Activated CD4-positive, alpha-beta T cell treated with anti-CD3 and anti-CD28 coated beads, Interleukin-2, amount 50 U/mL, for 48 hours (primary cell): ENCODE measurements at regions not wholly inside any gene's neighbourhood (a gene's known extent, or its start where the extent isn't known, plus 50 kb on each side); places are given as distances from the start of the nearest gene placed in this dataset.

Experiments used
- DNase-seq, 2 experiments: peaks; one replicate each; pipeline ENCODE4 v3.0.0-alpha.2; 2020

DNA sequence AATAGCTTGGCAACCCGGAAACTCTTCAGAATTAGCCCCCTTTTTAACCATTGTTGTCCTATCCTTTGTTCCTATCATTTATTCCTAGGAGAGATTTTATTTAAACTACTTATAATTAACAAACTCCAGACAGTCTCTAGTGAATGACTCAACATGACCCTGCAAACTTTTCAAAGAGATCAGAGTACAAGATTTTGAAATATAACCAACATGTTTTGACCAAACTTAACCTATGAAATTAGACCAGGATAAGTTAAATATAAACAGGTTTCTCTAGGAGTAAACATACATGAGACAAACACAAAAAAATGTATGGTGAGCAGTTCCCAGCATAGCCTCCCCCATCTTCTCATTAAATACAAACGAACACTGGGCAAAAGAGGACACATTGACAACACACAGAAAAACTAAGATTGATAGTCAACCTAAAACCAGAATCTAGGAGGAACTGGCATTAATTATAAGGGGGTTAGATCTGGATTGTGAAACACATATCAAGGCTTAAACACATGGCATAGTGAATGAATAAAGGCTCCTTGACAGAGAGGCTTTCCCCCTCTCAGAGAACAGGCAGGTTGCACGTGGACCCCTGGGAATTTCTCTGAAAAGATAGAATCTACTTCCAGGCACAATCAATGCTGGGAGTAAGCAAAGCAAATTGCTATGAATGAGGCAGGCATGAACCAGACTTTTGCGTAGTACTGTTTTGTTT is 284.1 kb downstream of the IRS1 start:
- no peak for DNase-seq

DNA sequence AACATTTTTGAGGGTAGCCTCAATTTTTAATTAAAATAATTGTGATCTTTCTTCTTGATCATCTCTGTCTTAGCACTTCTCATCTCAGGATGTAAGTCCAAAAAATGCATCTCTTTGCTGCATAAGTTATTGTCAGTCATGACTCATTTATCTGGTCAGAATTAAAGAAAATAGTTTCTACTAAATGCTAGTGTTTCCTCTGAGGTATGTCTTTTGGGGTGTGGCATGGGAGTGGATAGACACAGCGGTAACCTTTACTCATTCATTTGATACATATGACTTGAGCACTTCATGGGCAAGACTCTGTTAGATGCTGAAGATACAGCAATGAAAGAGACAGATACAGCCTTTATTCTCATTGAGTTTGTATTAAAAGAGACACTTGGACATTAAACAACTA is 284.7 kb downstream of the IRS1 start:
- DNase-seq: no peak

DNA sequence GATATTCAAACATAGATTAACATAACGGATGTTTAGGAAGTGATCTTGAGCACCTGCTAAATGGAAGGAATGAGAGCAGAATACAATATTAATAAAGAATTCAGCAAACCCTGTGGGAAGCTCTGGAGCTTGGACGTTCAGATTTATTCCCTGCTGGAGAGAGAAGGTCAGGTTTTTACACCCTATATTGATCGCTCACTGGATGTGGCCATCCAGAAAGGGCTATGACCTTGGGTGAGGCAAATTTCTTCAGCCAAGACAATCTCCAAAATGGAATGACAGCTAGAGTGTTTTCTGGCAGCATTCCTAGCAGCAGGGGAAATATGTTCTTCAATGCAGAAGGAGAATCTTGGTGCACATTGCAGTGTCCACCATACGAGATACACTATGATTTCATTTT is 288.3 kb downstream of the IRS1 start:
- no peak for DNase-seq

DNA sequence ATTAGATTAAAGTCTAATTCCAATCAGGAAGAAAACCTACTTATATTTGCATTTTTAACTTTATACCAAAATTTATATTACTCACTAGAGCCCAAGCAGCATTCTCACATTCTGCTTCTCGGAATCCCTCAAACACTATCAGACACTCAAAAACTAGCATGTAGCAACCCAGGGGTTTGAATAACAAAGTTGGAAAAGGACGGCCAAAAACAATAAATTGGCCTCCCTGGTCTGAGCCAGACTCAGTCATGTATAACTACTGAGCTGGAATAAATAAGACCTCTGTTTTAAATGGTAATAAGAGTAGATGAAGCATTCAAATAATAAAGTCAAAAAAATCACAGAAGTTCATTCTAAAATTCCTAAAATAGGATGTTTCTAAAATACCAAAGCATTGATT is 290.9 kb downstream of the IRS1 start:
- no peak for DNase-seq

DNA sequence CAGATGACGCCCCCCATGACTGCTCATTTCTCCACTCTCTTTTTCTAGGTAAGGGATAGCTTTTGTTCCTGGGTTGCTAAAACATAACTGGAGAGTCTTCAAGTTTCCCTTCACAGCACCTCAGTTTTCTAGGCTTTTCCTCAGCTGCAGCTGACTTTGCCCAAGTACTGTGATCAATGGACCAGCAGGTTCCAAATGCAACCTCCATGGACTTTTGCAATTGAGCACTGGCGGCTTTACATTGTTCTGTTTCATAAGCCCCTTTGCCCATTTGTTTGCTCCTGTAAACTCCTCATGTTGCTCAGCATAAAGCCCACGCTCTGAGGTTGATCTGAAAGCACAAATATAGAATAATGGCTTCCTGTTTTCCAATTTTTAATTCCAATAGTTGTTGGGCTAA is 291.6 kb downstream of the IRS1 start:
- no peak for DNase-seq

DNA sequence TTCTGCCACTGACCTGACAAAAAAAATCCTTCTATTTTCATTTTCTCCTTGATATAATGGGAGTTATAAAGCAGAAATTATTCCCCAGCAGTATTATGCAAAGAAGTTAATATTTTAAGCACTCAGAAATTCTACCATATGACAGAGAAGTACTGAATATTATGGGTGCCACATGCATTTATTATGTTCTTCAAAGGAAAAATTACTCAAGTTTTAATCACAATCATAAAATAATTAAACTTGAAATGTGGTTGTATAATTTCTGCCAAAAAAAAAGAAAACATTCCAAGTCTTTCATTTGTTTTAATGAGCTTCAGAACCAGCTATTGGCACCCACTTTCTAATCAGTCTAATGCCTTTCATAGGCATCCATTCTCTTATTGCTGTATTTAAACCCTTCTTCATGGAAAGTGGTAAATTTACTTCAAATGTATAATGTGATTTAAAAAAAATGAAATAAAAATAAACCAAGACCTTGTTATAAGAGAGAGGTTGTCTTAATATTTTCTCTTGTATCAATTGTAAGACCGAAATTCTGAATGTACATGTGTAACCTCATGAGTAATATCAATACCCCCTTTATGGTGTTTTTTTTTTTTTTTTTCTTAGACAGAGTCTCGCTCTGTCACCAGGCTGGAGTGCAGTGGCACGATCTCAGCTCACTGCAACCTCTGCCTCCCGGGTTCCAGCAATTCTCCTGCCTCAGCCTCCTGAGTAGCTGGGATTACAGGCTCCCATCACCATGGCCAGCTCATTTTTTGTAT is 302.3 kb downstream of the IRS1 start:
- no peak for DNase-seq

DNA sequence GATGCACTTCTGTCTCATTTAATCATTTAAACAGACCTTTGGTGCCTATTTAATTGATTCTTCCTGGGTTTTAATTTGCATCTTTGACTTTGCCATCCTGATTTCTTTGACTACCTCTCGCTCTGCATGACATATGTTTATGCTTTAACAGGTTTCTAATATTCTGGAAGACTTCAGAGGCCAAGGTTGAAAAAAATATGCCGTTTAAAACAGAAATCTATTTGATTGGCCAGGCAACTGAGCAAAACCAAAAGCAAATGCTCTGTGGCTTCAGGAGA is 303.4 kb downstream of the IRS1 start:
- DNase-seq: no peak

DNA sequence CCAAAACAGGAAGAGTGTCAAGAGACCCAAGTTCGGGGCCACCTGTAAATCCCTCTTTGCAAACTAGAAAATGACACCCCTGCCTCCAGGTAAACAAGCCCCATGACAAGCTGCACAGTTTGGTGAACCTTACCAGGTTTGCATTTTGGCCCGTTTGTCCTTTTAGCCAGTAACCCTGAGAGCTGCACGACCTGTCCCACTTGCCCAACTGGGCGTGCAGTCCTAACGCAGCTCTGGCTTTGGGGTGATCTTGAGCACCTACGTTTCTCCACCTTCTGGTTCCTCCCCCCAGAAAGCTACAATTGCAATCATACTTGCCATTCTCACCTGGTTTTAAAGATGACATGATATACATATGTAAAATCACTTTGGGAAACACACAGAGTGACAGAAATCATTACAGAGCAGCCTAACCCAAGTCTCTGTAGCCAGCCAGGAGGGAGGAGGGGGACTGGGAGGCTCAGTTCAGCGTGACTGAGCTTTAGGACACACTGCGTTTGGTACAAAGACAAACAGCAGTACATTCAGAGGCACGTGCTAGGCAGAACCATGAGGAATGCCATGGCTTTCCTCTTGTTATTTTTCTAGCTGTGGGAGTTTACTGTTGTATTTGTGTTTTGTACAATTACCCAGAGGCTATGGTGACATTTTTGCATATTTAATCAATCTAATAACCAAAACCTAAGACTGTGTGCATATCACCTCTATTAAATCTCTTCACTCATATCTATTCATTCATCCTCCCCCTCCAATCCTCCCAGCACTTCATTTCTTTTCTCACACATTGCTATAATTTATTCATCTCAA is 304.0 kb downstream of the IRS1 start:
- DNase-seq: no peak

DNA sequence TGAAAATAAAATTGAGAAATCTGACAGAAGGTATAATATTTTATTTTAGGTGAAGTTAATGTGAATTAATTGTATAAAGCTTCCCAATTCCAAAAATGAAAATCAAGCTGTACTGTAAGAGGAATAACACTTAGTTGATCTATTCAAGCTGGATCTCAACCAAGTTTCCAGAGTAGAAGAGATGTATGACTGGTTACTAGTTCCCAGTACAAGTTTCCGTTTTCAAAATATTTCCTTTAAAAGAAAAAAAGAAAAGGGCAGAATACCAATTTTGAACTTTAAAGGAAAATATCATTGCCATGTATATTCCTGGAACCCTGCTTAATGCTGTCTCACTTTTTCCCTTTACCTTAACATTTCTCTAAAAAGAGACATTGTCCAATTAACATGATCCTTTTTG is 308.5 kb downstream of the IRS1 start:
- no peak for DNase-seq

DNA sequence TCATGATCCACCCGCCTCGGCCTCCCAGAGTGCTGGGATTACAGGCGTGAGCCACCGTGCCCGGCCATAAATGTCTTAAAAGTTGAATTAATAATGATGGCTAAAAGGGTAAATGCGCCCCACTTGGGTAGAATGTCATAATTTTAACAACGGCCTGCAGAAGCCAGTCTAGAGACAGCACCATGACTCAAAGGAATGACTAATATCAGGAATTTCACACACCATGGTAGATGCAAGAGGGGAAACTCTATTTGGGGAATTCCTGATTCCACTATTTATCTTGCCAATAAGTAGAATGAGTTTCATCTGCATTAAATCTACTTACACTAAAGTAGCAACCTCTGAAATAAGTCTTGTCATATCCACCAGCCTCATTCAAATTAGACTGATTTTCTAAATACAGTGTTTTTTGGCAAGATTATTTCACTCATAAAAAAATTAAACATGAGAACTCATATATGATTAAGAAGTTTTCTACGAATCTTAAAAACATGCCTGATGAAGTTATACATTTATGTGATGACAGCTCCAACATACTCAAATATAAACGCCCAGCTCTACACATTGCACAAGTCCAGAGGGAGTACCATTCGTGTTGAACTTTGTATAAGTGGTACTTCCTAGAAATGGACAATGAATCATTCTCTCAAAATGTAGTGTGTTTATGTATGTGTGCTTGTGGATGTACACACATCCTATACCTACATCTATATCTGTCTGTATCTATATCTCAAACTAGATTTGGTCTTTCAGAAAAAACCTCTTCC is 309.7 kb downstream of the IRS1 start:
- DNase-seq: no peak

DNA sequence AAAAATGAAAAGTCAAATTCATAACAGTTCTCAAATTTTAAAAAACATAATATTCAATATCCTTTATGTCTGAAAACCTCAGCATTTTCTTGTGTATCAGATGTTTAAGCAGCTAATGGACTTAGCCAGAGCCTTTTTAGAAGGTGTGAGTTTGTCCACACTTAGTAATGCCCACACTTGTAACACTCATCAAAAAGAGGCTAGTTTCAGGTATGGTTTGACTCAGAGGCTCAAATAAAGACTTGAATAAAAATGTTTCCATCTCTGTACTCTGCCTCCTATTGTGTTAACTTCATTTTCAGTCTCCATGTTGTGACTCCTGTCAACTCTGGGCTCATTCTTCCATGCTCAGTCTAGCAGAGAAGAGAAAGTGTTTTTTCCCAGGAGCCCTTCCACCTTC is 311.6 kb downstream of the IRS1 start:
- DNase-seq: no peak

DNA sequence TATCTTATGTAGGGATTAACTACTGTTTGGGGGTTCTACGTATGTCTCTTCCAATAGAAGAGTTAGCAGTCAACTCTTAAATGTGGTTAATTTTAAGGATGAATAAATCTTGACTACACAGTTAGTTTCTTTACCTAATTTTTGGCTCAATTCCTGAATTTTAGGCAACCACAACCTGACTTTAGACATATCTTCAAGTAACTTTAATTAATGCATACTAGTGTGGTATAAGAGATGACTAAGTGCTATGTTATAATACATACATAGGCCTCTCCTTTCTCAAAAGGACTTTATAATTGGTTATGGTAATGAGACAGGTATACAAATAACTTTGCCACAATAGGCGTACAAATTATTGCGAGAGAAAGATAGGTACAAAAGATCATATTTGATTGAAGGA is 312.0 kb downstream of the IRS1 start:
- no peak for DNase-seq

DNA sequence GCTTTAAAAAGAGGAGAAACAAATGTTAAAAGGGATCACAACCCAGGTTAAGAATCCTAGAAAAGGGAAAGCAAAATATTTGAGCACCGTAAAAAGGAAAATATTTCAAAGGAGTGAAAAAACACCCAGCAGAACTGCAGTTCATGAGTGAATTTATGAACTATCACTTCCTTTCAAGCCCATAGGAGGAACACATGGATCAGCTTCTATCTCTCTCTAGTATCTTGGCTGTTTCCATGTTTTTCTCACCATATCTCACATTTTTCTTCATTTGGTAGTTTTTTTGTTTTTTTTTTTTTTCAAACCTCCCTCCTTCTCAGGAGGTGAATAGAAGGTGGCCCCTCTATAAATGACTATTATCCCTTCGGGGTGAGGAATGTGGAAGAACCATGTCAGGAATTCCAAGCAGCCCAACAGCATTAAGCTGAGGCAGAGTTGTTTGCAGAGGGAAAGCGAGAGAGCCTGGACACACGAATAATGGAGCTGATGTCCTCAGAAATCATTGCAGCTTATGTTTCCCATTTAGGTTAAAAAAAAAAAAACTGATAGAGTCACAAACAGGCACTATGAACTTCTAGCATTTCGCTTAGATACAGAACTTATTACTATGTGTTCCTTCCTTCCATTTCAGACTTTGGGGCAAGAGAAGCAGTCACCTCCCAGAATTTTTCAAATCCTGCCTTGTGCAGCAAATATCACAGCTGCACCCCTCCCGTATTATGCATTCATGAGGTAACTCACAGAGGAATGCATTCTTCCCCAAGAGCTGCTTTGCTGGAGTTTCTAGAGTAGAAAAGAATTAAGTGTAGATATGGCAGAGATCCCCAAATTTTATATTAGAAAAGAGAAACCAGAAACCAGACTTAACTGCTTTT is 315.6 kb downstream of the IRS1 start:
- no peak for DNase-seq

DNA sequence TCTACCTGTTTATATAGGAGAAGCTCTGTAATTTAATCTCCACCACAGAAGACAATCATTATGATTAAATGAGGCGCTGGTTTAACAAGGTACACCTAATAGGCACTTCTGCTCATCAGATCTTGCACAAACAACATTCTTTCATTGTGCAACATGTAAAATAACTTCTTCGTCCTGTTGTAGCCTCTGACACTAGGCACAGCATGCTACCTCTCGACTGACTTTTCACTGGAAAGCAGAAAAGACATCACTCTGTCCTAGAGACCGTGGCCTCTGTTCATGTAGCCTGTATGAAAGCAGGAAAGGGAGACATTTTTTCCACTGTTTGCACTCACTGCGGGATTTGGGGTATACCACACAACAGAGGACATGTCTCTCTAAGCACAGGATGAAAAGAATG is 316.5 kb downstream of the IRS1 start:
- DNase-seq: no peak

DNA sequence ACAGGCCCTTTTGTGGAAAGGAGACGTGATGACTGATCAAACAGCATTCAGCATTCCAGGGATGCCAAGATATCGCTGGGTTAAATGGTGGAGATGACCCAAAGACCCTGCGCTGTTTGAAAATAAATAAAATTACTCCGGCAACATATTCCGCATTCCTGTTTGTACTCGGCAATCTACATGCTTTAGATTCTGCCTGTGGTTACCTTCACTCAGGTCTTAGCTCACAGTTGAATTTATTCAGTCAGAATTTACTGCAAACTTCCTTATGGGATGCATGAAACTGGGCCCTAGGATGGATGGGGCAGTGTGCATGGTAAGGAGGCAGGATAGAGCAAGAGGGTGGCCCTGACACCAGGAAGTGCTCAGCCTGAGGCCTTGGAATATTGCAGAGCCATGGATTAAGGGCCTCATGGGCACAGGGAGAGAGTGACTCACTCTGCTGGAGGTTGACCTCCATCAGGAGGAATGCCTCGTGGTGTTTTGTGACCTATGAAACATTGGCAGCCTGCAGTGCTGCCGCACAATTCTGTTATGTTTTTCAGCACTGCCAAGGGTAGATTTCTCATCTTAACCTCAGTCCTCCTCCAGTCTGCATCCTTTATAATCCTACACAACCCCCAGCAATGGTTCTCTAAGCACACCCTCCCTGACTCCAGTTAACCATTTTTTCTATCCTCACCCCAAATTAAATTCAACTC is 321.4 kb downstream of the IRS1 start:
- DNase-seq: no peak

DNA sequence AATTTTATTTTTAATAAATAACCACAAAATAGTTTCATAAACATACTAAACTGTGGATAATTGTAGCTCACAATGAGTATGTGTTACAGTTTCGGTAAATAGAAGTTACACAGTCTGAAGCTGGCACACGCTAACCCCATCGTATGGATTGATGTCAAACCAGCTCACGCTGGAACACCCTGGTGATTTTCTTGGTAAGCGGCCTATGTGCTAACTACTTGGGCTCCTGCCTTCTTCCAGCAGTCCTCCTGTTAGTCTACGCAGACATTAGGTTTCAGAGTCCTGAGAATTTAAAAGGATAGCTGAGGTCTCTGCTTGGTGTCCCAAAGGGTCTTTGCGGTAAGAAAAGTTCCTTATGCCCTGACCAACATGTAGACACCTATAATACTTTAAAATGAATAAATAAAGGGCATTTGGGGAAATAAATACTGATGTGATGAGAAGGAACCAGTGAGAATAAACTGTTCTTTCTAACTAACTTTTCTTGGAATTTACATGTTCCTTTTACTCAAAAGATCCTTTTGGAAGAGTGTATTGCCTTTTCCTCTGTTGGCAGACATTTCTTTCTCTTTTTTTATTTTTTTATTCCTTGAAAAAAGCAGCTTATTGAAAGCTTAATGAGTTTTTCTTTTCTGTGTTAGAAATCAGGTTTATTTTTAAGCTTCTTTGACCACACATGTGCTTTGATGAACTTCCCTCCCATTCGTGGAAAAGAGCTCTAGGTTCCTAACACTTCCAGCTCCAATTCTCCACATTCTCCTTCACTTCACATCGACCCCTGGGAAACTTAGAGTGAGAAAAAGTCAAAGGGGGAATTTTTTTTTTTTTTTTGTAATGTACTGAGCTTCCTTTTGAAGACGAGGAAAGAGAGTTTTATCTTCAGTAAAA is 322.2 kb downstream of the IRS1 start:
- DNase-seq: no peak

DNA sequence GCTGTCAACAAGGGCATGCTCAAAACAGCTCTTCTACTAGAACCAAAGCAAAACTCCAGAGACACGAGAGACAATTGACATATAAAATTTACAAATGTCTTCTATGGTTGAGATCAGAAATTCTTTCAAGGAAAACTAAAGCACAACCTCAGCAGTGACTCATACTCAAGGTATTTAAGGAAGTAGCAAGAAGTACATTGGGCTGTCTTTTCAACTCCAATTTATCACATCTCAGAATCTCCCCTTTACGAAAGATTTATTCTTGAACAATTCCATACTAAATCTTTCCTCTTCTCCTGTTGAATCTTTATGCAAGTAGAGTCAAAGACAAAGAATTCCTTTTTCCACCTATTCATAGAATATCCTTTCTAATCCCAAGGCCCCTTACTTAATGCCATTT is 324.0 kb downstream of the IRS1 start:
- no peak for DNase-seq

DNA sequence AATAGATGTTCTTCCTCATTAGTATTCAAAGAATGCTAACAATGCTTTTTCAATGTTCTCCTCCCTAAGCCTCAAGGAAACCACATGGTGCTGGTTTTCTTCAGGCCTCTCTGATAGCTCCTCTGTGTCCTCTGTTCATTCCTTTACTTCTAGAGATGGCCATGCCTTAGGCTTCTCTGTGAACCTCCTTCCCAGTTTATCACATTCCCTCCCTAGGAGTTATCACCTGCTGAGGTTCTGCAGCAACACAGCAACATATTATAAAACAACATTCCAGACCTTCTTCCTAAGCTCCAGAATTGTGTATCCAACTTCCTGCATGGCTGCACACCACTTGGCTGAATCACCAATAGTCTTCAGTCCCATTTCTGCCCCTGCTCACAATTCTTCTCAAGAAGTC is 325.5 kb downstream of the IRS1 start:
- no peak for DNase-seq

DNA sequence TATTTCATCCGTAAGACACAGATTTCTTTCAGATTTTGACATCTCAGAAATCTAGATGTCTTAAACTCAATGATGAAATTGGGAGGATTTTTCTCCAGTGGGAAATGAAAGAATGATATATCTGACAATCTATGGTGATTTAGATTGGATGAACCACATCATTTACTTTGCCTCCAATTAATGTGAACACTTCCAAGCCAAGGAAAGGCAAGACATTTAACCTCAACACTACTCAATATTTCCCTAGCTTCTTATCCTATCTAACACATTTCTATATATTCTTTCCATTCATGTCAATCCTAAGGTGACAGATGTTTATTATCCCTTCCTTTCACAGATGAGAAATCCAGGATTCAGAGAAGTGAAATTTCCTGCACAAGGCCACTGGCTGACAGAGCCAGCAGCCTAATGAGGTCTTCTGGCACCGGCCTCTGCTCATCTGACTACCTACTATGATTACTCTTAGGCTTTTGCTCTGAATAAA is 327.6 kb downstream of the IRS1 start:
- no peak for DNase-seq

DNA sequence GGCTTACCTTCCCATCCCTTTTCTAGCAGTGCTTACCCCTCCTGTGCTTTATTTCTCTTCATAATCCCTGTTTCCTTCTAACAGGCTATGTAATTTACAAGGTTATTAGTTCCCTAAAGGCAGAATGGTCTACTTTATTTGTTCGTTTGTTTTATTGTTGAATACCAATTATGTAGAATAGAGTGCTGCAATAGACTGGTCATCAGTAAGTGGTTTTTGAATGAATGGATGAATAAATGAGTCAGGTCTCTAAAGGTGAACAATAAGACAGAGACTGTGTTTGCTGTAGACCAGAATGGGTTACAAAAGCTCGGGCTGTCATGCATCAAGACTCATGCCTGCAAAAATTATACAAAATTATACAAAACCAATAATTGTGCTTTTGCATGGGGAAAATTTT is 332.0 kb downstream of the IRS1 start:
- DNase-seq: no peak

DNA sequence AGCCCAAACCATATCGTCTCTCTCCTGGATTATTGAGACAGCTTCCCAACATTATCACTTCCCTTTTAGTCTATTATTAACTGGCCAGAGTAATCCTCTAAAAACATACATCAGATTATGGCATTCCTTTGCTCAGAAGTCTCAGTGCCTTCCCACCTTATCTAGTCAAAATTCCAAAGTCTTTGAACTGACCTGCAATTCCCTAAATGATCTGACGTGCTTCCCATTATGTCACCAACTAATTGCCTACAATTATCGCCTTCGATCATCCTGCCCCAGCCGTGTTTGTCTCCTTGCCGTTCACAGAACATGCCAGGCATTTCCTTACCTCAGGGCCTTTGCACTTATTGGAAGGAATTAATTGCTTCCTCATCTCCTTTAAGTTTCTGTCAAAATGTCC is 332.4 kb downstream of the IRS1 start:
- DNase-seq: no peak
